Spleen (tissue), 7 donors: ENCODE measurements at regions not wholly inside any gene's neighbourhood (a gene's known extent, or its start where the extent isn't known, plus 50 kb on each side); places are given as distances from the start of the nearest gene placed in this dataset.

Experiments
- CTCF ChIP-seq, 11 experiments: fragments of 200-600 bp in 7 of 11; fragments of 450-650 bp in 4 of 11; sonication (generic) in 4 of 11; IDR thresholded peaks in 8 of 11; conservative IDR thresholded peaks in 3 of 11; 1 replicate in 7 of 11; 2 replicates in 4 of 11; pipeline versions ENCODE4 v1.4.0 to v1.8.0; 2016 to 2021; ENCODE audit warnings: antibody characterized with exemption in 11 of 11, inconsistent platforms in 4 of 11, mild to moderate bottlenecking in 1 of 11
- POLR2A ChIP-seq, 3 donors: fragments of 450-650 bp; IDR thresholded peaks; one replicate each; pipeline ENCODE4 v1.5.1; 2017; ENCODE audit warnings: antibody characterized with exemption in 3 of 3, mild to moderate bottlenecking in 1 of 3
- POLR2AphosphoS5 ChIP-seq, 3 donors: sonication (generic); formaldehyde crosslinking; IDR thresholded peaks; one replicate each; pipeline ENCODE4 v1.5.1; 2017; ENCODE audit warnings: antibody characterized with exemption in 3 of 3
- donor health status: DM: no; HTN: no; CAD: no; lungs with moderate emphysema.
- donor health status: DM: no; HTN: no; CAD: no.
- donor health status: DM: no; HTN: no; CAD: no.

- TF ChIP-seq CTCF (IDR thresholded peaks at IDR 0.05 in 8 of 11, conservative IDR thresholded peaks at IDR 0.05 in 3 of 11) (no peak), POLR2A (IDR thresholded peaks at IDR 0.05) (no peak), POLR2AphosphoS5 (IDR thresholded peaks at IDR 0.05) (no peak)
Observed at GRCh38 chr17:70629902-70630301, 460.6 kb downstream of the KCNJ2 start.
